Vagina (tissue), 2 donors: ENCODE measurements at regions not wholly inside any gene's neighbourhood (a gene's known extent, or its start where the extent isn't known, plus 50 kb on each side); places are given as distances from the start of the nearest gene placed in this dataset.

Experiments used
- DNase-seq, 2 donors: peaks; one replicate each; pipeline ENCODE4 v3.0.0-alpha.2; 2017; ENCODE audit errors: extremely low spot score in 2 of 2
- H3K27ac ChIP-seq: fragments of 200-600 bp; sonication (generic); one replicate; pipeline ENCODE4 v1.5.1; 2019
- H3K27me3 ChIP-seq: fragments of 200-600 bp; sonication (generic); one replicate; pipeline ENCODE4 v1.5.1; 2019
- H3K36me3 ChIP-seq, 2 donors: fragments of 200-600 bp; sonication (generic); one replicate each; pipeline ENCODE4 v1.5.1; 2017 to 2019
- H3K4me1 ChIP-seq: fragments of 200-600 bp; sonication (generic); one replicate; pipeline ENCODE4 v1.5.1; 2019
- H3K4me3 ChIP-seq, 2 donors: fragments of 200-600 bp; sonication (generic); 1 replicate in 1 of 2; 2 replicates in 1 of 2; pipeline ENCODE4 v1.5.1; 2016 to 2019
- H3K9me3 ChIP-seq: fragments of 200-600 bp; sonication (generic); one replicate; pipeline ENCODE4 v1.5.1; 2019
- POLR2A ChIP-seq, 2 donors: fragments of 450-650 bp; IDR thresholded peaks; one replicate each; pipeline ENCODE4 v1.6.1; 2017; ENCODE audit warnings: antibody characterized with exemption in 2 of 2, mild to moderate bottlenecking in 2 of 2, moderate library complexity in 2 of 2
- POLR2AphosphoS5 ChIP-seq, 2 donors: sonication (generic); formaldehyde crosslinking; IDR thresholded peaks; one replicate each; pipeline ENCODE4 v1.9.0; 2017; ENCODE audit warnings: antibody characterized with exemption in 2 of 2, mild to moderate bottlenecking in 2 of 2, low read depth in 1 of 2; ENCODE audit not compliant: insufficient read depth in 1 of 2
- intact Hi-C: fragments of 100-400 bp; cut with DNase I; formaldehyde crosslinking; loops from one replicate; pipeline ENCODE4 v1.15.1; 2023
- TF ChIP-seq, protein P1 (sequence below), 3 experiments: fragments of 450-650 bp in 2 of 3; fragments of 200-600 bp in 1 of 3; sonication (generic) in 1 of 3; IDR thresholded peaks; one replicate each; pipeline ENCODE4 v1.5.1; 2017 to 2019; ENCODE audit warnings: antibody characterized with exemption in 3 of 3, mild to moderate bottlenecking in 2 of 3, moderate library complexity in 2 of 3

DNA sequence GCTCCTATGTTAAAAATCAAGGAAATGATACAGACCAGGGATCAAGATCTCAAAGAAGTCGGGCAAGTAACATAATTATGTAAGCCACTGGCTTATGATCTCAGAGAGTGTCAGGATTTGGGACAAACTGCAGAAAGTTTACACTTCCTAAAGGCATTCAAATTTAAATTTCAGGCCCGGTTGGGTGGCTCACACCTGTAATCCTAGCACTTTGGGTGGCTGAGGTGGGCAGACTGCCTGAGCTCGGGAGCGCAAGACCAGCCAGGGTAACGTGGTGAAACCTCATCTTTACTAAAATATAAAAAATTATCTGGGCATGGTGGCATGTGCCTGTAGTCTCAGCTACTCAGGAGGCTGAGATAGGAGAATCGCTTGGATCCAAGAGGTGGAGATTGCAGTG lies 124.4 kb upstream of the UBE2E2 start:
- no peak for DNase-seq
- H3K36me3 ChIP-seq, result no peaks in the 10 kb centered on the region
- no peak overlapping the region for H3K27ac ChIP-seq
- peaks cover 11% of the 10 kb centered on the region for H3K4me1 ChIP-seq
- no peak overlapping the region for H3K4me3 ChIP-seq
- intact Hi-C loops, result no loop called here
- TF ChIP-seq POLR2A (IDR thresholded peaks at IDR 0.05) (no peak), POLR2AphosphoS5 (IDR thresholded peaks at IDR 0.05; ENCODE audit: insufficient read depth in 1 of 2, low read depth in 1 of 2) (no peak)
- TF ChIP-seq, protein P1, sequence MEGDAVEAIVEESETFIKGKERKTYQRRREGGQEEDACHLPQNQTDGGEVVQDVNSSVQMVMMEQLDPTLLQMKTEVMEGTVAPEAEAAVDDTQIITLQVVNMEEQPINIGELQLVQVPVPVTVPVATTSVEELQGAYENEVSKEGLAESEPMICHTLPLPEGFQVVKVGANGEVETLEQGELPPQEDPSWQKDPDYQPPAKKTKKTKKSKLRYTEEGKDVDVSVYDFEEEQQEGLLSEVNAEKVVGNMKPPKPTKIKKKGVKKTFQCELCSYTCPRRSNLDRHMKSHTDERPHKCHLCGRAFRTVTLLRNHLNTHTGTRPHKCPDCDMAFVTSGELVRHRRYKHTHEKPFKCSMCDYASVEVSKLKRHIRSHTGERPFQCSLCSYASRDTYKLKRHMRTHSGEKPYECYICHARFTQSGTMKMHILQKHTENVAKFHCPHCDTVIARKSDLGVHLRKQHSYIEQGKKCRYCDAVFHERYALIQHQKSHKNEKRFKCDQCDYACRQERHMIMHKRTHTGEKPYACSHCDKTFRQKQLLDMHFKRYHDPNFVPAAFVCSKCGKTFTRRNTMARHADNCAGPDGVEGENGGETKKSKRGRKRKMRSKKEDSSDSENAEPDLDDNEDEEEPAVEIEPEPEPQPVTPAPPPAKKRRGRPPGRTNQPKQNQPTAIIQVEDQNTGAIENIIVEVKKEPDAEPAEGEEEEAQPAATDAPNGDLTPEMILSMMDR (IDR thresholded peaks at IDR 0.05), result no peak
- H3K27me3 ChIP-seq, result no peaks in the 10 kb centered on the region
- no peaks in the 10 kb centered on the region for H3K9me3 ChIP-seq

GRCh38 chr3:23079976-23080375 lies 123.2 kb upstream of the UBE2E2 start:
- intact Hi-C loops, result no loop called here
- Histone ChIP-seq H3K27ac (no peak overlapping the region), H3K4me3 (no peak overlapping the region), H3K27me3 (no peaks in the 10 kb centered on the region), H3K9me3 (no peaks in the 10 kb centered on the region), H3K36me3 (no peaks in the 10 kb centered on the region), H3K4me1 (peaks cover 11% of the 10 kb centered on the region)
- TF ChIP-seq, protein P1 (IDR thresholded peaks at IDR 0.05), result no peak
- TF ChIP-seq POLR2A (IDR thresholded peaks at IDR 0.05) (no peak), POLR2AphosphoS5 (IDR thresholded peaks at IDR 0.05; ENCODE audit: insufficient read depth in 1 of 2, low read depth in 1 of 2) (no peak)
- no peak for DNase-seq

- H3K36me3 ChIP-seq, result no peaks in the 10 kb centered on the region
- peaks cover 11% of the 10 kb centered on the region for H3K4me1 ChIP-seq
- intact Hi-C loops, result no loop called here
- H3K27ac ChIP-seq, result no peak overlapping the region
- DNase-seq, result no peak
- no peaks in the 10 kb centered on the region for H3K9me3 ChIP-seq
- no peak for TF ChIP-seq POLR2A (IDR thresholded peaks at IDR 0.05)
- TF ChIP-seq POLR2AphosphoS5 (IDR thresholded peaks at IDR 0.05; ENCODE audit: insufficient read depth in 1 of 2, low read depth in 1 of 2), result no peak
- TF ChIP-seq, protein P1 (IDR thresholded peaks at IDR 0.05), result no peak
- no peaks in the 10 kb centered on the region for H3K27me3 ChIP-seq
- no peak overlapping the region for H3K4me3 ChIP-seq
Observed at GRCh38 chr3:23083701-23084100, 119.4 kb upstream of the UBE2E2 start.

DNA sequence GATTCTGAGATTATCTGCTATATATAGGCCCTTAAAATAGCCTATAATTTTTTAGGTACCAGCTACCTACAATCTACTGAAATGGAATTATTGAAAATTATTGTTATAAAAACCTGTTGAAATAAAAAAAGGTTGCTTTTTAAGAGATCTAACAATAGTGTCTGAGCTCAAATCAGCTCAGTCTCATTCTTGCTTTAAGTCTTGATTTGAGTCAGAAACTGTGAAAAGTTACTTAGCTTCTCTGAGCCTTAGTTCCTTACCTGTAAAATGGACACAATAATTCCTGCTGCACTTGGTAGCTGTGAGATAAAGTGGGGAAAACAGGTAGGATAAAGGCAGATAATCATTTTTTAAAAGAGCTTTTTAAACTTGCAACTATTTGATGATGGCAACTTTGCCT lies 118.8 kb upstream of the UBE2E2 start:
- Histone ChIP-seq H3K27me3 (no peaks in the 10 kb centered on the region), H3K36me3 (no peaks in the 10 kb centered on the region), H3K9me3 (no peaks in the 10 kb centered on the region), H3K4me1 (peaks cover 11% of the 10 kb centered on the region), H3K4me3 (no peak overlapping the region), H3K27ac (no peak overlapping the region)
- no peak for DNase-seq
- intact Hi-C loops, result no loop called here
- TF ChIP-seq, protein P1 (IDR thresholded peaks at IDR 0.05), result no peak
- TF ChIP-seq POLR2AphosphoS5 (IDR thresholded peaks at IDR 0.05; ENCODE audit: insufficient read depth in 1 of 2, low read depth in 1 of 2) (no peak), POLR2A (IDR thresholded peaks at IDR 0.05) (no peak)

DNA sequence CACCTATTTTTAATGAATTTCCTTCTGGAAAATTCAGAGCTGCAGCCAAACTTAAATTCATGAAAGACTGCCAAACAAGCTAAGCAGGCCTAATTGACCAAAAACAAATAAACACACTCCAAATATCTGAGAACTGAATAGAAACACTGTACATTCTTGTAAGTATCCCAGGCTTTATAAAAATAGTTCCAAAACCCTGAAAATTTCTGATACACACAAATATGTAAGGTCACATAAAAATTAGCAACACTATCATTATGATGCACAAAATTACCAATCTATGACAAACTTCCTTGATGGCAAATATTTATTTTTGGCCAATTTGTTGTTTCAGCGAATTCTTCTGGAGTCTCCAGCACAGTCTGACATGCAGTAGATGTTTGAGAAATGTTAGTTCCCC lies 117.9 kb upstream of the UBE2E2 start:
- Histone ChIP-seq H3K4me1 (peaks cover 3% of the 10 kb centered on the region), H3K36me3 (no peaks in the 10 kb centered on the region), H3K9me3 (no peaks in the 10 kb centered on the region), H3K4me3 (no peak overlapping the region), H3K27me3 (no peaks in the 10 kb centered on the region), H3K27ac (no peak overlapping the region)
- no peak for TF ChIP-seq POLR2A (IDR thresholded peaks at IDR 0.05)
- TF ChIP-seq POLR2AphosphoS5 (IDR thresholded peaks at IDR 0.05; ENCODE audit: insufficient read depth in 1 of 2, low read depth in 1 of 2), result no peak
- TF ChIP-seq, protein P1 (IDR thresholded peaks at IDR 0.05), result no peak
- intact Hi-C loops, result no loop called here
- no peak for DNase-seq
